Frontal cortex (tissue), 3 donors: ENCODE measurements at regions not wholly inside any gene's neighbourhood (a gene's known extent, or its start where the extent isn't known, plus 50 kb on each side); places are given as distances from the start of the nearest gene placed in this dataset.
"Not testable (repeated sequence)": the region's sequence is repeated elsewhere in the genome, so short reads cannot be mapped to it uniquely, and the experiment has no call there.

Experiments used
- DNase-seq, 2 donors: peaks; one replicate each; pipeline ENCODE4 v3.0.0; 2012; ENCODE audit warnings: low spot score in 2 of 2
- FAIRE-seq: peaks from 2 replicates; lab custom pipeline; 2012; peaks lifted over from hg19 to GRCh38; lab: Jason Lieb, UNC
- donor health status: control.
- donor health status: control.
- donor health status: control.

DNA sequence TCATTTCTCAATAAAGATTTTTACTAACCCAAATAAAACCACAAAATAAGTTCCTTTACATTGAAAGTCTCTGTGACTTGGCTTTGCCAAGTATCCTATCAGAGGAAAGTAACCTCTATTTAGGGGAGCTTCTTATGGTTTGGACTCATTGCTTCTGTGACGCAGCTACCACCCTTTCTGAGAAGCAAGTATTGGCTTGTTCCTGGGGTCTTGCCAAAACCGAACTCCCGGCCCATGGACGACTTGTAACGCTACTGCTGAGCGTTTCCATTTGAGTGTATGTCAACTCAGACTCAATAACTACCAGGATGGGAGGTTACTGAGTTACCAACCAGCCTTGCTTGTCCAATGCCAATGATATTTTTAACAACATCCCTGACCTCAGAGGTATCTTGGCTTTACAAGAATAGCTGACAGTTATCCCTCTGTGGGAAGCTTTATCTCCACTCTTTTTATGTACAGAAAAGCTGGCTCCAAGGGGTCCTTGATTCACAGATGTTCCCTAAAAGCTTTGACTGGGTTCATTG lies 911.9 kb downstream of the TTLL7 start:
- FAIRE-seq (no peak), DNase-seq (no peak)

- FAIRE-seq (no peak), DNase-seq (no peak)
Observed at GRCh38 chr1:83086346-83086745, 912.6 kb downstream of the TTLL7 start.

DNA sequence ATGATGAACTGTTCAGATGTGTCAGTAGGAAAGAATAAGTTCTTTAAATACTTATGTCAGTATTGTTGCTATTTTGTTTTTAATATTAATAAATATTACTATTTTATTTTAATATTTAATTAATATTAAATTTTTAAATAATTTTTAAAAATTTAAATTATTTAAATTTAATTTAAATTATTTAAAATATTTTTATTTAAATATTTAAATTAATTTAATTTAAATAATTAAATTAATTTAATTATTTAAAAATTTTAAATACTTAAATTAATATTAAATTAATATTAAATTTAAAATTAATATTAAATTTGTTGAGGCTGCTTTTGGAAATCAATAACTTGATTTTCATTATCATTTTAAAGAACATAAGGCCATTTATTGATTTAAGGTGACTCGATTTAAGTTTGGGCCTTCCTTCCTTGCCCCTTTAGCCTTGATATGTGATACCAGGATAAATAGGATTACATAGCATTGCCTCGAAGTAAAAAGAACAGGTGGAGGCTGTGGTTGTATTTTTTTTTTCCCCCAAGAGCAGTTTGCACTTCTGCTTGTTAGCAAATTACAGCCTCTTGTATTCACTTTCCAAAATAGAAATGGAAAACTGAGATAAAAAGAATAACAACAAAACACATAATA lies 915.2 kb downstream of the TTLL7 start:
- FAIRE-seq: peak; percentile 99
- DNase-seq: no peak

DNA sequence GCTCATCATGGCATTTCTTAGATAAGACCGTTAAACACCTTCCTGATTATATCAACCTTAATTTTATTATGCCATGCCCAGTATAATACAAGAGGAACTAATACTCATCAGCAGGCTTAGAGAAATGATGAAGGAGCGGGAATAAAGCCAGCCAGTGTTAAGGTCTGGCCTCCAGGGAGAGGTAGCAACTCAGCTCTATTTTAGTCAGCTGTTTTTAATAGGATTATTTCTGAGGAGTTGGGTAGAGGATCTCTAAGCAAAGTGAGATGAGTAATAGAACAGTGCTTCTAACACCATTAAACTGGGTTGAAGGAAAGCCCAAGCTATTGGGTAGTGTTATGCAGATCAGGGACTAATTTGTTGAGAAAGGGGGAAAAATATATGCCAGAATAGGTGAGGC lies 921.5 kb downstream of the TTLL7 start:
- no peak for FAIRE-seq
- DNase-seq: no peak

- DNase-seq (no peak), FAIRE-seq (no peak)
Observed at GRCh38 chr1:83075107-83075506, 923.8 kb downstream of the TTLL7 start.

DNA sequence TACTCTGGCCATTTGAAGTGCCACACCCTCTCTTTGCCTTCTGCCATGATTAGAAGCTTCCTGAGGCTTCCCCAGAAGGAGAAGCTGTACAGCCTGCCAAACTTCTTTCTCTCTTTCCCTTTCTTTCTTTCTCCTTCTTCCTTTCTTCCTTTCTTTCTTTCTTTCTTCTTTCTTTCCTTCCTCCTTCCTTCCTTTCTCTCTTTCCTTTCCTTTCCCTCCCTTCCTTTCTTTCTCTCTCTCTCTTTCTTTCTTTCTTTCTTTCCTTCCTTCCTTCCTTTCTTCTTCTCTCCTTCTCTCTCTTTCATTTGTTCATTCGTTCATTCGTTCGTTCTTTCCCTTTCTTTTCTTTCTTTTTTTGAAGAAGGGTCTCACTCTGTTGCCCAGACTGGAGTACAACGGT lies 931.0 kb downstream of the TTLL7 start:
- no peak for DNase-seq
- FAIRE-seq: no peak

GRCh38 chr1:83065952-83066727 lies 932.8 kb downstream of the TTLL7 start:
- DNase-seq (no peak), FAIRE-seq (no peak)

- FAIRE-seq: no peak
- no peak for DNase-seq
Observed at GRCh38 chr1:83064589-83065242, 934.2 kb downstream of the TTLL7 start.

GRCh38 chr1:83060651-83061390 lies 938.1 kb downstream of the TTLL7 start:
- no peak for DNase-seq
- FAIRE-seq: no peak

DNA sequence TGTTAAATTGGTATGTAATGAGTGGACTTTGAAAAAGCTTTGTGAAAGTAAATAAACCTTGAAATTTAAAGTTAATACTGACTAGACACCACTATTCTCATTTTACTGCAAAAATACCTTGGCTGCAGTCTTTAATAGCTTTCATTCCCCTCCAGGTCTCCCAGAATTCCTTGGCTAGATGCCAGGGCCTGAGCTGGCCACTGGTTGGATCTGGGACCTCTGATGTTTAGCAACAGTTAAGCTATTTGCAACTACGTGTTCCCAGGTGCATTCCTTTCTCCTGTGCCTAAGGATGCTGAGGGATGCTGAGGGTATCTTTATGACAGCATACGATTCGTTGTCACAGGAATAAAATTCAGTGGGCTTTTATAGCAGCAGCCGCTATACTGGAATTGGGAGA lies 938.7 kb downstream of the TTLL7 start:
- DNase-seq (no peak), FAIRE-seq (no peak)

DNA sequence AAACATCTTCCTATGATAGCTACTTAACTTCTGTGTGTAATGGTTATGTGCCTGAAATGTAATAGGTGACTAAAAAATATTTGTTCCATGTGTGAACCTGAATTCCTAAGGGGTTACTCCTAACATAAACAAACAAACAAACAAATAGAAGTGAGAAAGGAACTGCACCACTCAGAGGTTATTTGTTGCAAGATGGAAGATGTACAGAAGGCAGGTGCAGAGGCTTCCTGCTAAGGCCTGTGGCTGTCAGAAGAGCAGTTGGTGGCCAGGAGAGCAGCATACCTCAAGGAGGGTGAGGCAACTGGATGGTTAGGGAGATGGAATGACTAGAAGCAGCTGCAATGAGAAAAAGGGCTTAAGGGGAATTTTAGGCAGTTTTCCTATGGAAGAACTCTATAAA lies 940.6 kb downstream of the TTLL7 start:
- FAIRE-seq: no peak
- DNase-seq: no peak

GRCh38 chr1:83055391-83056170 lies 943.4 kb downstream of the TTLL7 start:
- DNase-seq (no peak), FAIRE-seq (no peak)

- no peak for FAIRE-seq
- no peak for DNase-seq
Observed at GRCh38 chr1:83053446-83053845, 945.5 kb downstream of the TTLL7 start.

DNA sequence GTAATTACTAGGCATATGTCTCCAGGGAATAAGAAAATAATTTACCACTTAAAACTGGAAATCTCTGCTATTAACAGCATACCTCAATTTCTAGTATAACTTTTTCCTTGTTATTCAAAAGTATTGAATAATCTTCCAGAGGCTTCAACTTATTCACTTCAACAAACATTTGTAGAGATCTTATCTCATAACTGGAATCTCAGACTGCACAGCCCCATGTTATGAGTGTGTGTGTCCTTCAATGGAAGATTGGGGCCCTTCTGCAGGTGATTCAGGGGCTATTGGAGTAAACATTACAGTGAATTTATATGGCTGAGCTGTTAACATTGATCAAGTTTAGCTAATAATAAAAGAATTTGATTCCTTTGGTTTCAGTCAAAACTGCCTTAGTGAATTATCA lies 946.1 kb downstream of the TTLL7 start:
- DNase-seq (no peak), FAIRE-seq (no peak)

DNA sequence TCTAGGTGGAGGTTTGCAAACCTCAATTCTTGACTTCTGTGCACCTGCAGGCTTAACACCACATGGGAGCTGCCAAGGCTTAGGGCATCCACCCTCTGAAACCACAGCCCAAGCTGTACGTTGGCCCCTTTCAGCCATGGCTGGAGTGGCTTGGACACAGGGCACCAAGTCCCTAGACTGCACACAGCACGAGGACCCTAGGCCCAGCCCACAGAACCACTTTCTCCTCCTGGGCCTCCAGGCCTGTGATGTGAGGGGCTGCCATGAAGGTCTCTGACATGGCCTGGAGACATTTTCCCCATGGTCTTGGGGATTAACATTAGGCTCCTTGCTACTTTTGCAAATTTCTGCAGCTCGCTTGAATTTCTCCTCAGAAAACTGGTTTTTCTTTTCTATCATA lies 947.9 kb downstream of the TTLL7 start:
- FAIRE-seq, DNase-seq: not testable (repeated sequence)

GRCh38 chr1:83043244-83043643 lies 955.7 kb downstream of the TTLL7 start:
- FAIRE-seq: no peak
- DNase-seq: no peak

GRCh38 chr1:83039091-83039490 lies 959.8 kb downstream of the TTLL7 start:
- FAIRE-seq, DNase-seq: not testable (repeated sequence)

- no peak for DNase-seq
- no peak for FAIRE-seq
Observed at GRCh38 chr1:83034851-83035250, 964.1 kb downstream of the TTLL7 start.

GRCh38 chr1:83033682-83034081 lies 965.2 kb downstream of the TTLL7 start:
- DNase-seq (no peak), FAIRE-seq (no peak)

- DNase-seq: no peak
Observed at GRCh38 chr1:83029916-83030315, 969.0 kb downstream of the TTLL7 start.

More at GRCh38 chr1:83029916-83030315, 969.0 kb downstream of the TTLL7 start:
- FAIRE-seq: no peak
